ENCODE measurements at regions not wholly inside any gene's neighbourhood (a gene's known extent, or its start where the extent isn't known, plus 50 kb on each side); places are given as distances from the start of the nearest gene placed in this dataset.

DNA sequence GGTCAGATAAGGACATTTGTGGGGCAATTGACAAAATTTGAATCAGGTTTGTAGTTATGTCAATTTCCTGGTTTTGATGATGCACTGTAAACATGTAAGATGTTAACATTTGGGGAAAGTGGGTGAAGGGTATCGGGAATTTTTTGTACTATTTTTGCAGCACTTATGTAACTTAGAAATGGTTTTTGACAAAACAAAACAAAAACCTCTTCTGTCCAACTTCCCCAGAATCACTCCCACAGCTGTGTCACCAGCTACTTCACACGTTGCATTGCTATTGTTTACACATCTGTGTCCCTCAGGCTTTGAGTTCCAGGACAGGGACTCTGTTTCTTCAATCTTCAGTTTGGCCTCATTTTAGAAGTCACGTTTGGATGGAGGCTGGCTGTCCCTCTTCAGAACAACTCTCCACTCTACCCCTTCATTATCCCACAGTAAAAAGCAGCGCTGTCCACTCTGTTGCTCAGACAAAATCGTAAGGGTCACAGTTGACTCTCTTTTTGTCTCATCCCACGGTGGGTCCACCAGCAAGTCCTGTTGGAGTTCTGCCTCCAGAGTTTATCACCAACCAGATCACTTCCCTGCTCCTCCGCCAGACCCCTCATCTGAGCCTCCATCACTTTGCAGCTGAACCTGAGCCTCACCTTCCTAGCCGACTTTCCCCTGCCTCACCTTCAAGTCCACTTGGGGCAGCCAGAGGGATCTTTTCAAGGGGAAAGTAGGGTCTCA, 63.2 kb downstream of the NENF start:
- Mint-ChIP-seq H3K4me1 (ENCODE audit: low read depth) (peaks cover 12% of the 10 kb centered on the region), H3K27ac (no peak overlapping the region), H3K4me3 (no peak overlapping the region), H3K36me3 (ENCODE audit: low read depth) (no peaks in the 10 kb centered on the region), H3K27me3 (ENCODE audit: insufficient read depth) (peaks cover 20% of the 10 kb centered on the region), H3K9me3 (no peaks in the 10 kb centered on the region)
- no peak for TF ChIP-seq CTCF (IDR thresholded peaks at IDR 0.05)
- DNase-seq = no peak

GRCh38 chr1:212496682-212497081, 64.0 kb downstream of the NENF start:
- Mint-ChIP-seq H3K9me3 (no peaks in the 10 kb centered on the region), H3K27ac (no peak overlapping the region), H3K4me1 (ENCODE audit: low read depth) (peaks cover 12% of the 10 kb centered on the region), H3K36me3 (ENCODE audit: low read depth) (no peaks in the 10 kb centered on the region), H3K4me3 (no peak overlapping the region), H3K27me3 (ENCODE audit: insufficient read depth) (peaks cover 20% of the 10 kb centered on the region)
- no peak for TF ChIP-seq CTCF (IDR thresholded peaks at IDR 0.05)
- DNase-seq = no peak

- Mint-ChIP-seq H3K27me3 (ENCODE audit: insufficient read depth) (peaks cover 22% of the 10 kb centered on the region), H3K4me1 (ENCODE audit: low read depth) (peaks cover 12% of the 10 kb centered on the region), H3K4me3 (no peak overlapping the region), H3K9me3 (no peaks in the 10 kb centered on the region), H3K36me3 (ENCODE audit: low read depth) (no peaks in the 10 kb centered on the region), H3K27ac (no peak overlapping the region)
- no peak for DNase-seq
- TF ChIP-seq CTCF (IDR thresholded peaks at IDR 0.05) = no peak
Measured at GRCh38 chr1:212497553-212497952, 64.8 kb downstream of the NENF start.

DNA sequence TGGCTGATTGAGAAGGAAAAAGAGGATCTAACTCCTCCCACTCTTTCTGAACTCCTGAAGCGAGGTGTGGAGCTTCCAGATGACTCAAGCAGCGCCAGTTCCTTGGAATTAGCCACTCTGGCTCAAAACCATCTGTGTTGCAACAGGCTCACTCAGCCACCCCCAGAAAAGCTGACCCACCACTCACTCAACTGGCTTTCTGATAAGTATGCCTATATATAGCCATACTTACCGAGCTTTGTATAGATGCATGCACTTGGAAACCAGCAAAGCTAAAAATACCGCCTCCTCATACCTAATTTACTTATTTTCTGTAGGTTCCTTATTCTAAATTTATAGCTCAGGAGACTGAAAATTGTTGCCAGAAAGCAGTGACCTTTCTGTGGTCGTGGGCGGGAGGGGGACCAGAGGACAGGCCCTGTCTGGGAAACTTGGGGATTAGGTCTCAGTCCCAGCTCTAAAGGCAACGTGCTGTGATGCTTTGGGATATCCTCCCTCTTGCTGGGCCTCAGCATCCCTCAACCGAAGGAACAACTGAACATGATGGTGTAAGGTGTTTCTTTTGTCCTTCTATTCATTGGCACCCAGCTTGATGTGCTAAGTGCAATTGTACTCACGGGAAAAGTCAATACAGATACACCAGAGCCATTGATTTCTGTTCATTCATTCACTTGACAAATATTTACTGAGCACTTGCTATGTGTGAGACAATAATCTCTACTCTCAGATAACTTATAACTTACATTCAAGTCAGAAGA, 65.7 kb downstream of the NENF start:
- Mint-ChIP-seq H3K9me3 (no peaks in the 10 kb centered on the region), H3K4me3 (no peak overlapping the region), H3K27me3 (ENCODE audit: insufficient read depth) (peaks cover 19% of the 10 kb centered on the region), H3K27ac (no peak overlapping the region), H3K4me1 (ENCODE audit: low read depth) (peaks cover 12% of the 10 kb centered on the region), H3K36me3 (ENCODE audit: low read depth) (no peaks in the 10 kb centered on the region)
- no peak for TF ChIP-seq CTCF (IDR thresholded peaks at IDR 0.05)
- DNase-seq = peak; percentile 44

DNA sequence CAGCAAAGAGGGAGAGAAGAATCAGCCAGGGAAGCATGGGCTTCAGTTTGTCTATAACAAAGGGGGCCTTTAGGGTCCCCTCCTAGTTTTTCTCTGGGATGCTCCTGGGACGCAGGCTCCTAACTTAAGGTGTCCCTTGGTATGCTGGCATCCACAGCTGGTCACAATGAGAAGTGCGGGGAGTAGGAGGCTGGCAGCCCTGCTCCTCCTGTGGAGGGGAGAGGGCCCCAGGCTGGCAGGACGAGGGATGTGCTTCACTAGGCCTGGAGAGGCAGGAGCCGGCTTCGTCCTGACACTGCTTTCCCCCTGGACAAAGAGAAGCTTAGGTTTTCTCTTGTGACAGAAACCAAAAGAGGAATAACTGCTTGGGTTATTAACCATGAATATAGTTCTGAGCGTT, 67.6 kb downstream of the NENF start:
- no peak overlapping the region for H3K4me3 Mint-ChIP-seq
- DNase-seq = no peak
- no peak overlapping the region for H3K27ac Mint-ChIP-seq
- no peaks in the 10 kb centered on the region for H3K9me3 Mint-ChIP-seq
- no peaks in the 10 kb centered on the region for H3K36me3 Mint-ChIP-seq (ENCODE audit: low read depth)
- TF ChIP-seq CTCF (IDR thresholded peaks at IDR 0.05) = no peak
- peaks cover 12% of the 10 kb centered on the region for H3K4me1 Mint-ChIP-seq (ENCODE audit: low read depth)
- H3K27me3 Mint-ChIP-seq (ENCODE audit: insufficient read depth) = peaks cover 23% of the 10 kb centered on the region

Data from HFFc6 (cell line).